Naive thymus-derived CD4-positive, alpha-beta T cell (primary cell): ENCODE measurements at regions not wholly inside any gene's neighbourhood (a gene's known extent, or its start where the extent isn't known, plus 50 kb on each side); places are given as distances from the start of the nearest gene placed in this dataset.
"Not testable (repeated sequence)": the region's sequence is repeated elsewhere in the genome, so short reads cannot be mapped to it uniquely, and the experiment has no call there.

Source experiments
- ATAC-seq: fragments of 150-1000 bp; cut with Tn5 transposase; 2 replicates; pipeline ENCODE4 v1.10.0; 2021; ENCODE audit warnings: mild to moderate bottlenecking, moderate library complexity
- CTCF ChIA-PET: fragments of 350-600 bp; sonication (Branson Sonifier 250); formaldehyde crosslinking; loops from one replicate; lab custom pipeline; 2021; ENCODE audit warnings: antibody characterized with exemption; lab: Charles Lee
- POLR2A ChIA-PET: fragments of 350-600 bp; sonication (Branson Sonifier 250); formaldehyde crosslinking; loops from one replicate; lab custom pipeline; 2021; ENCODE audit warnings: antibody characterized with exemption, inconsistent platforms; lab: Charles Lee
- DNase-seq, 9 donors: peaks; one replicate each; pipeline versions ENCODE4 v3.0.0 to v3.0.0-alpha.2; 2020 to 2022; ENCODE audit warnings: mixed read lengths in 1 of 9
- H3K27ac ChIP-seq: one replicate; pipeline ENCODE4 v1.7.0; 2013; ENCODE audit warnings: mild to moderate bottlenecking, low read depth, low read length, moderate library complexity
- H3K27me3 ChIP-seq, 2 donors: one replicate each; pipeline ENCODE4 v1.7.0; 2013; ENCODE audit warnings: low read length in 2 of 2, mild to moderate bottlenecking in 2 of 2, moderate library complexity in 2 of 2; ENCODE audit not compliant: control insufficient read depth in 2 of 2, insufficient read depth in 2 of 2
- H3K36me3 ChIP-seq, 3 experiments: 1 replicate in 2 of 3; 2 replicates in 1 of 3; pipeline ENCODE4 v1.7.0; 2013; ENCODE audit warnings: low read length in 3 of 3, mild to moderate bottlenecking in 3 of 3, moderate library complexity in 1 of 3; ENCODE audit not compliant: insufficient read depth in 3 of 3, control insufficient read depth in 2 of 3
- H3K4me1 ChIP-seq, 2 donors: one replicate each; pipeline ENCODE4 v1.7.0; 2013; ENCODE audit warnings: low read length in 2 of 2, mild to moderate bottlenecking in 2 of 2, moderate library complexity in 1 of 2; ENCODE audit not compliant: control insufficient read depth in 2 of 2, insufficient read depth in 2 of 2
- H3K4me3 ChIP-seq: 2 replicates; pipeline ENCODE4 v1.7.0; 2013; ENCODE audit warnings: mild to moderate bottlenecking, low read length
- H3K9me3 ChIP-seq, 3 experiments: 1 replicate in 2 of 3; 2 replicates in 1 of 3; pipeline ENCODE4 v1.7.0; 2013; ENCODE audit warnings: low read length in 3 of 3; ENCODE audit not compliant: control insufficient read depth in 2 of 3
- H3K27ac Mint-ChIP-seq, 9 donors: one replicate each; pipeline ENCODE4 v1.8.0; 2020 to 2022; ENCODE audit warnings: mixed read lengths in 9 of 9, mild to moderate bottlenecking in 8 of 9, moderate library complexity in 5 of 9, inconsistent platforms in 2 of 9
- H3K27me3 Mint-ChIP-seq, 5 donors: one replicate each; pipeline ENCODE4 v1.8.0; 2021 to 2022; ENCODE audit warnings: mixed read lengths in 5 of 5, mild to moderate bottlenecking in 1 of 5
- H3K36me3 Mint-ChIP-seq, 5 donors: one replicate each; pipeline ENCODE4 v1.8.0; 2020 to 2022; ENCODE audit warnings: mixed read lengths in 5 of 5, mild to moderate bottlenecking in 3 of 5, inconsistent platforms in 1 of 5
- H3K4me1 Mint-ChIP-seq, 7 donors: one replicate each; pipeline ENCODE4 v1.8.0; 2020 to 2022; ENCODE audit warnings: mixed read lengths in 7 of 7, mild to moderate bottlenecking in 3 of 7, inconsistent platforms in 1 of 7
- H3K4me3 Mint-ChIP-seq, 10 donors: one replicate each; pipeline ENCODE4 v1.8.0; 2020 to 2022; ENCODE audit warnings: mild to moderate bottlenecking in 10 of 10, mixed read lengths in 10 of 10, moderate library complexity in 6 of 10, inconsistent platforms in 2 of 10
- H3K9me3 Mint-ChIP-seq, 11 donors: one replicate each; pipeline ENCODE4 v1.8.0; 2020 to 2022; ENCODE audit warnings: mixed read lengths in 11 of 11, mild to moderate bottlenecking in 4 of 11, inconsistent platforms in 1 of 11, moderate library complexity in 1 of 11
- intact Hi-C, 2 donors: fragments of 100-400 bp; cut with micrococcal nuclease; formaldehyde crosslinking; loops; one replicate each; pipeline ENCODE4 v1.15.1; 2023

- DNase-seq (no peak), ATAC-seq (no peak)
- ChIA-PET POLR2A (no interaction called here), CTCF (interaction anchor here (0.6 to 1.4 kb wide), 6 partner anchors 27 to 385 kb away, joined by 3 to 4 read pairs (median 4); no protein-coding TSS in a partner anchor)
- Histone ChIP-seq H3K4me3 (no peak overlapping the region), H3K27ac (peak overlapping the region; percentile 76), H3K36me3 (no peaks in the 10 kb centered on the region), H3K4me1 (peaks cover 3 to 24% of the 10 kb centered on the region in 2 donors), H3K9me3 (no peaks in the 10 kb centered on the region), H3K27me3 (no peaks in the 10 kb centered on the region)
- intact Hi-C loops = loop anchor here in 1 of 2 donors (5.0 kb wide), 2 partner anchors 72 to 357 kb away; no protein-coding TSS in a partner anchor
- Mint-ChIP-seq H3K27me3 (peaks cover 0 to 45% (median 9%) of the 10 kb centered on the region in 5 donors), H3K4me3 (peak overlapping the region in 7 of 10 donors; percentile 19 to 74 (median 64)), H3K4me1 (peaks cover 11 to 44% (median 34%) of the 10 kb centered on the region in 7 donors), H3K36me3 (peaks cover 0 to 5% (median 0%) of the 10 kb centered on the region in 5 donors), H3K27ac (peak overlapping the region in 7 of 9 donors; percentile 76 to 92 (median 84)), H3K9me3 (no peaks in the 10 kb centered on the region)
Observed at GRCh38 chr14:106115401-106115800, 589.0 kb downstream of the TMEM121 start.

- H3K9me3 ChIP-seq, H3K9me3 Mint-ChIP-seq, H3K4me3 ChIP-seq, H3K36me3 ChIP-seq, H3K27me3 ChIP-seq, H3K36me3 Mint-ChIP-seq, POLR2A ChIA-PET: not testable (repeated sequence)
- H3K4me3 Mint-ChIP-seq = peak overlapping the region in 5 of 10 donors; percentile 19 to 64 (median 55)
- H3K27ac Mint-ChIP-seq = peak overlapping the region in 7 of 9 donors; percentile 71 to 92 (median 86)
- H3K4me1 Mint-ChIP-seq = peaks cover 12 to 50% (median 40%) of the 10 kb centered on the region in 7 donors
- H3K27me3 Mint-ChIP-seq = peaks cover 0 to 51% (median 9%) of the 10 kb centered on the region in 5 donors
- peaks cover 3 to 25% of the 10 kb centered on the region in 2 donors for H3K4me1 ChIP-seq
- CTCF ChIA-PET = interaction anchor here (1.3 kb wide), 1 partner anchor 422 kb away, joined by 4 read pairs; no protein-coding TSS in a partner anchor
- peak in 6 of 9 donors; percentile 22 to 45 (median 32) for DNase-seq
- peak overlapping the region; percentile 76 for H3K27ac ChIP-seq
- intact Hi-C loops = loop anchor here in 1 of 2 donors (1.0 to 5.0 kb wide), 3 partner anchors 54 to 356 kb away; no protein-coding TSS in a partner anchor
- ATAC-seq = peak; percentile 91
Observed at GRCh38 chr14:106116339-106116930, 590.1 kb downstream of the TMEM121 start.

- POLR2A ChIA-PET = no interaction called here
Observed at GRCh38 chr14:106120101-106120500, 593.7 kb downstream of the TMEM121 start.

GRCh38 chr14:106129274-106129673 lies 602.9 kb downstream of the TMEM121 start:
- CTCF ChIA-PET = interaction anchor here (0.6 to 1.1 kb wide), 5 partner anchors 34 to 339 kb away, joined by 3 read pairs; no protein-coding TSS in a partner anchor
- DNase-seq (peak in 3 of 9 donors; percentile 16 to 51 (median 23)), ATAC-seq (no peak)
- intact Hi-C loops = no loop called here
- no peaks in the 10 kb centered on the region for H3K27me3 ChIP-seq
- Mint-ChIP-seq H3K9me3 (no peaks in the 10 kb centered on the region), H3K27me3 (peaks cover 0 to 57% (median 6%) of the 10 kb centered on the region in 5 donors), H3K36me3 (no peaks in the 10 kb centered on the region), H3K4me1 (peaks cover 11 to 53% (median 28%) of the 10 kb centered on the region in 7 donors), H3K4me3 (peak overlapping the region in 5 of 10 donors; percentile 31 to 61 (median 46)), H3K27ac (peak overlapping the region in 5 of 9 donors; percentile 10 to 88 (median 69))
- peaks cover 0 to 23% of the 10 kb centered on the region in 2 donors for H3K4me1 ChIP-seq
- H3K9me3 ChIP-seq = no peaks in the 10 kb centered on the region
- H3K4me3 ChIP-seq = no peak overlapping the region
- H3K27ac ChIP-seq = no peak overlapping the region
- POLR2A ChIA-PET = no interaction called here
- H3K36me3 ChIP-seq = no peaks in the 10 kb centered on the region

More at GRCh38 chr14:106120101-106120500, 593.7 kb downstream of the TMEM121 start:
- ATAC-seq = no peak
- no peaks in the 10 kb centered on the region for H3K36me3 ChIP-seq
- no peaks in the 10 kb centered on the region for H3K9me3 ChIP-seq
- H3K27me3 ChIP-seq = no peaks in the 10 kb centered on the region
- Mint-ChIP-seq H3K27me3 (peaks cover 0 to 70% (median 9%) of the 10 kb centered on the region in 5 donors), H3K4me3 (peak overlapping the region in 9 of 10 donors; percentile 43 to 79 (median 71)), H3K4me1 (peaks cover 12 to 53% (median 45%) of the 10 kb centered on the region in 7 donors), H3K36me3 (peaks cover 0 to 5% (median 0%) of the 10 kb centered on the region in 5 donors), H3K27ac (peak overlapping the region in 7 of 9 donors; percentile 68 to 94 (median 76)), H3K9me3 (no peaks in the 10 kb centered on the region)
- H3K27ac ChIP-seq = peak overlapping the region; percentile 29
- H3K4me3 ChIP-seq = no peak overlapping the region
- CTCF ChIA-PET = interaction anchor here (0.7 to 1.4 kb wide), 3 partner anchors 32 to 418 kb away, joined by 3 to 4 read pairs (median 3); no protein-coding TSS in a partner anchor
- no peak for DNase-seq
- peaks cover 3 to 25% of the 10 kb centered on the region in 2 donors for H3K4me1 ChIP-seq
- intact Hi-C loops = no loop called here

- CTCF ChIA-PET = interaction anchor here (0.6 to 0.9 kb wide), 4 partner anchors 33 to 339 kb away, joined by 3 read pairs; no protein-coding TSS in a partner anchor
- Mint-ChIP-seq H3K4me1 (peaks cover 11 to 57% (median 36%) of the 10 kb centered on the region in 7 donors), H3K27me3 (peaks cover 0 to 56% (median 6%) of the 10 kb centered on the region in 5 donors), H3K4me3 (peak overlapping the region in 7 of 10 donors; percentile 12 to 57 (median 30)), H3K27ac (peak overlapping the region in 7 of 9 donors; percentile 49 to 88 (median 72))
- POLR2A ChIA-PET, H3K36me3 ChIP-seq, intact Hi-C loops, H3K9me3 Mint-ChIP-seq, DNase-seq, H3K36me3 Mint-ChIP-seq, H3K27me3 ChIP-seq, ATAC-seq, H3K9me3 ChIP-seq, H3K4me3 ChIP-seq: not testable (repeated sequence)
- Histone ChIP-seq H3K4me1 (peaks cover 0 to 23% of the 10 kb centered on the region in 2 donors), H3K27ac (peak overlapping the region; percentile 14)
Observed at GRCh38 chr14:106129904-106130661, 603.7 kb downstream of the TMEM121 start.

GRCh38 chr14:106133126-106133525 lies 606.7 kb downstream of the TMEM121 start:
- intact Hi-C loops, POLR2A ChIA-PET, H3K9me3 Mint-ChIP-seq, H3K4me3 ChIP-seq, DNase-seq, H3K9me3 ChIP-seq, H3K27ac Mint-ChIP-seq, H3K4me3 Mint-ChIP-seq, H3K36me3 Mint-ChIP-seq, H3K36me3 ChIP-seq, H3K27me3 ChIP-seq, H3K27ac ChIP-seq, ATAC-seq: not testable (repeated sequence)
- H3K4me1 Mint-ChIP-seq = peaks cover 11 to 64% (median 42%) of the 10 kb centered on the region in 7 donors
- peaks cover 0 to 23% of the 10 kb centered on the region in 2 donors for H3K4me1 ChIP-seq
- H3K27me3 Mint-ChIP-seq = peaks cover 0 to 42% (median 0%) of the 10 kb centered on the region in 5 donors
- CTCF ChIA-PET = interaction anchor here (0.8 kb wide), 1 partner anchor 71 kb away, joined by 3 read pairs; no protein-coding TSS in a partner anchor
